HG03571 (cell line): ENCODE measurements at regions not wholly inside any gene's neighbourhood (a gene's known extent, or its start where the extent isn't known, plus 50 kb on each side); places are given as distances from the start of the nearest gene placed in this dataset.

Source experiments
- ATAC-seq: cut with Tn5 transposase; IDR thresholded peaks from one replicate; pipeline ENCODE4 v1.9.1; 2021; ENCODE audit not compliant: unreplicated experiment

GRCh38 chr4:3852309-3852708, 86.1 kb downstream of the ADRA2C start:
- ATAC-seq = no peak

DNA sequence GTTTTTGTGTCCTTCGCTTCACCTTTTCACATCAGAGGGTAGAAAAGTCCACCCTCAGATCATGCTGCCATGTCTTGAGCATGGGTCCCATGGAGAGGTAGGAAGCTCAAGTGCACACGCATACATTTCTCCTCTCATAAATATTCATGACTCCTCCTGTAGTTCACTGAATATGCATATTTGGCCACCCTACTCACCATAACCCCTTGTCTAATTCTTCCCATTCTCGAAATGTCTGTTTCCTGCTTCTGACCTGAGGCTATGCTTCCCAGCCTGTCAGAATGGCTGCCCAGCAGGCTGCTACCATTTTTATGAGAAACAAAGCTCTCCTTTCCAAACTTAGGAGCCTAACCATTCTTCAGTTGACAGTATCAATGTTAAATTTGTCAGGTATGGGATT, 86.5 kb downstream of the ADRA2C start:
- no peak for ATAC-seq

- no peak for ATAC-seq
These were observed 87.3 kb downstream of the ADRA2C start for GRCh38 chr4:3853388-3854035.

DNA sequence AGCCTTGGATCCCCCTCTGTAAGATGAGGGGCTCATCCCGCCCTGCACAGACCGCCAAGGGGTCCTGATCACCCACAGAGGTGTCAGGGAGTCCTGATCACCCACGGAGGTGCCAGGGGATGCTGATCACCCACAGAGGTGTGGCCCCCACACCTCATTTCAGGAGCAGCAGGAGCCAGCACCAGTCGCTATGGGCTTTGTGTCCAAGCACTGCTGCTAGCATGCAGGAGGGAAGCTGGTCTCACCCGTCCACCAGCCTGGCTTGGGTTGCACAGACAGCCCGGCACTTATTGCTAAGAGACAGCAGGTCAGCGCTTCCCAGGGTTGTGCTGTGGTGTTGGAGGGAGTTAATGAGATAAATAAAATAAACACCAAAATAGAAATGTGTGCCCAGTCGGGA, 88.5 kb downstream of the ADRA2C start:
- no peak for ATAC-seq

DNA sequence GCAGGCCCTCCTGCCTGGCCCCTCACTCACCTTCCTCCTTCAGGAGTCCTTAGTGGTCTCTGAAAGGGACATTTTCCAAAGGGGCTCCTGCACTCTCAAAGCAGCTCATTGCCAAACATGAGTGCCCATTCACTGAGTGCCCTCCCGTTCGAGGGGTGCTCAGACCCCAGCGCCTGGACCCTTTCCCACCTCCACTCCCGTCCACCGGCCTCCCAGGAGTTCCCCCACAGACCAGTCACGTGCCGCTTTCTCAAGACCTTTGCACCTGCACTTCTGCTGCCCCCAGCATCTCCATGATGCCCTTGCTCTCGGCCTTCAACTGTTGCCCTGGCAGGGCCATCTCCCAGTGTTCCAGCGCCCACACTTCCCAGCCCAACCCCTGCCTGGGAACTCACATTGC, 89.5 kb downstream of the ADRA2C start:
- ATAC-seq = no peak

- ATAC-seq = no peak
These were observed 90.5 kb downstream of the ADRA2C start for GRCh38 chr4:3856604-3857204.

DNA sequence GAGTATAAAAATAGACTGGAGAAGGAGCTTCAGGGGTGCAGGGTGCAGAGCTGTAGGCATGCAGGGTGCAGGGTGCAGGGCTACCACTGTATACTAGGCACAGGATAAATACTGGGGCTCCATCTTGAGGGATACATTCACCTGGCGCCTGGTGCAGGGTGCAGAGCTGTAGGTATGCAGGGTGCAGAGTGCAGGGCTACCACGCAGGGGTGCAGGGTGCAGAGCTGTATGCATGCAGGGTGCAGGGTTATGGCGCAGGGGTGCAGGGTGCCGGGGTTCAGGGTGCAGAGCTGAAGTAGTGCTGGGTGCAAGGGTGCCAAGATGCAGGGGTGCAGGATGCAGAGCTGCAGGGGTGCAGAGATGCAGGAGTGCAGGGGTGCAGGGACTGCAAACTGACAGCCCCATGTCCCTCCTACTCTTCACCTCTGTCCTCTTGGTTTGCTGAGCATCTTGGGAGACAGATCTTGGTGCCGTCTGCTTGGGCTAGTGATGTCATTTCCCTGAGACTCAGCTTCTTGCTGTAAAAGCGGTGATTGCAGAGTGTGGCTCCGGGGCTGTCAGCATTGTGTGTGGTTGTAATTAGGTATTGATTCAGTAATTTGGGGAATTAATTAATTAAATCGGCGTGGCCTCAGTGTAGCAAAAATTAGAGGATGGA, 91.2 kb downstream of the ADRA2C start:
- no peak for ATAC-seq

GRCh38 chr4:3858046-3858730, 92.0 kb downstream of the ADRA2C start:
- ATAC-seq = no peak

DNA sequence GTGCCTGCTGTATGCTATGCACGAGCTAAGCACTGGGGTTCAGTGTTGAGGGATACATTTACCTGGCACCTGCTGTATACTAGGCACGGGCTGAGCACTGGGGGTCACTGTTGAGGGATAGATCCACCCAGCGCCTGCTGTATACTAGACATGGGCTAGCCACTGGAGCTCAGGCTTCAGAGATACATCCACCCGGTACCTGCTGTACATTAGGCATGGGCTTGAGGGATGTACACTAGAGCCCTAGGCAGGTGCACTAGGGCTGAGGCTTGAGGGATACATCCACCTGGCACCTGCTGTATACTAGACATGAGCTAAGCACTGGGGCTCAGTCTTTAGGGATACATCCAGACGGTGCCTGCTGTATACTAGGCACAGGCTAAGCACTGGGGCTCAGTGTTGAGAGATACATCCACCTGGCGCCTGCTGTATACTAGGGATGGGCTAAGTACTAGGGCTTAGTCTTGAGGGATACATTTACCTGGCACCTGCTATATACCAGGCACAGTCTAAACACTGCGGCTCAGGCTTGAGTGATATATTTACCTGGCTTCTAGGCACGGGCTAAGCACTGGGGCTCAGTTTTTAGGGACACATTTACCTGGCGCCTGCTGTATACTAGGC, 92.7 kb downstream of the ADRA2C start:
- no peak for ATAC-seq

GRCh38 chr4:3859571-3859970, 93.4 kb downstream of the ADRA2C start:
- ATAC-seq = no peak

GRCh38 chr4:3860061-3860912, 94.1 kb downstream of the ADRA2C start:
- no peak for ATAC-seq

- ATAC-seq = no peak
These were observed 94.9 kb downstream of the ADRA2C start for GRCh38 chr4:3860913-3861636.

- ATAC-seq = no peak
These were observed 95.8 kb downstream of the ADRA2C start for GRCh38 chr4:3861720-3862639.

- ATAC-seq = no peak
These were observed 96.6 kb downstream of the ADRA2C start for GRCh38 chr4:3862640-3863420.

DNA sequence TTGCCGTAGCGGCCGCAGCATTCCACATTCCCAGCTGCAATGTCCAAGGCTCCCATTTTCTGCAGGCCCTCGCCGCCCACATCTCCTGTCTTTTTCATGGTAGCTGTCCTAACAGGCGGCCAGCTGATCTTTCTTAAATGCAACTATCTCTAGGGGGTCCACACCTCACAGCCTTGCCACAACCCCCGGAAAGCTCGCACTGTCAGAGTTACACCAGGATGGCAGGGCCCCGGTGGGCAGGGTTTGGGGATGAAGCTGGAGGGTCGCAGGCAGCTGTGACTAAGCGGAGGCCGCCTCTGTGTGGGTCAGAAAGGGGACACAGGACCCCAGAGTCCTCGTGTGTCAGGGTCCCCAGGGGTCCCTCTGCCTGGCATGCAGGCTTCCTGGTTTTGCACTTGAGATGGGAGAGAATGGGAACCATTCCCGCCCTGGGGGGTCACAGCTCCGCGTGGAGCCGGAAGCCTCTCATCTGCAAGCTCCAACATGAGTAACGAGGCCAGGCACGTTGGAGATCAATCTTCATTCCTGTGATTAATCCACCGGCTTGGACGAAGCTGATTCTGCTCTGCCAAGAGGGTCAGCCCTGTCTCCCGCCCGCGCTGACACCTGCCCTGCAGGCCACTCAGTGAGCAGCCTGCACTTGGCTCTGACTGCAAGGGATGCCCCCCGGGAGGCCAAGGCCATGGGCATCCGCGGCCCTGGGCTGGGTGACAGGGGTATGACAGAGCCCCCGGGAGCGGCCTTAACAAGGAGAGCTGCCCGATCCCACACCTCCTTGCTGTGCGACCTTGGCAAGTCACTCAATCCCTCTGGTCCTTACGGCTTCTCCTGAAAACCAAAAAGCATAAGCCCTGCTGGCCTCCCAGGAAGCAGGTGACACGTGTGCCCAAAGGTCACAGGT, 97.9 kb downstream of the ADRA2C start:
- no peak for ATAC-seq

DNA sequence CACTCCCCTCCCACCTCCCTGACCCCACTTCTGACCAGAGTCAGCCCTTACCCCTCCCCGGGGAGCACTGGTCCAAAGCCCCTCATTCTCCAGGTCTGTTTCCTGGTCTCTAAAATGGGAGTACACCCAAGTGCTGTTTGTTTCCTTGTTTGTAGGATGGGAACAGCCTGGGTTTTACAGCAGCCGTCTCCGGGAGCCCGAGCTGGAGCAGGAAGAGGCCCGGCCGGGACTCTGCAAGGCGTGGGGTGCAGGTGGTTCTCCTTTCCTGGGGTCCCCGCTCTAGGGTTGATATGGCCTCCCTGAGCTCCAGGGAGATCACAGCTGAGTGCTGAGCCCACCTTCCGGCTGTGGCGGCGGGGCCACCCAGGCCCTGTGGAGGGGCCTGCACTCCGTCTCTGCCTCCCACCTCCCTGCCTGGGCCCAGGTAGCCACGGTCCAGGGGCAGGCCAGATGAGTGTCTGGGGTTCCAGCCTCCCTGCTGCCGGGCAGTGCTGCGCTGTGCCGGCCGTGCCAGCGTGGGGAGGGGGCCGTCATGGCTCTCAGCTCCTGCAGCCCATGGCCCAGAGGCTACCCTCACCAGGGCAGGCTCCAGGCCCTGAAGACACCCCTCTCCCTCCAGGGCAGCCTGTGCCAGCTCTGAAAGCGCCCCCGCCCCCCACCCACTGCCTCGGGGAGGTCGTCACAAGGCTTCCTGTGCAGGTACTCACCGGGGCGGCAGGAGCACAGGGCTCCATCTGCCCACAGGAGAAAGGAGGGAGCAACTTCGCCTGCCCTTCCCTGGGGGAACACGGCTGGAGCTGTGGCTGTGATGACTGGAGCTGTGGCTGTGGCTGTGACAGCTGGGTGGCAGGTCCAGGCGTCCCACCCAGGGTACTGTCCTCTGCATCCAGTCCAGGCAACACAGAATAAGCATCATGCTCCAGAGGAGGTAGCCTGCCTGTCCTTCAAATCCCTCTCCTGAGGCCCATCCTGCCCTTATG, 98.8 kb downstream of the ADRA2C start:
- ATAC-seq = no peak
